ENCODE measurements at regions not wholly inside any gene's neighbourhood (a gene's known extent, or its start where the extent isn't known, plus 50 kb on each side); places are given as distances from the start of the nearest gene placed in this dataset.

DNA sequence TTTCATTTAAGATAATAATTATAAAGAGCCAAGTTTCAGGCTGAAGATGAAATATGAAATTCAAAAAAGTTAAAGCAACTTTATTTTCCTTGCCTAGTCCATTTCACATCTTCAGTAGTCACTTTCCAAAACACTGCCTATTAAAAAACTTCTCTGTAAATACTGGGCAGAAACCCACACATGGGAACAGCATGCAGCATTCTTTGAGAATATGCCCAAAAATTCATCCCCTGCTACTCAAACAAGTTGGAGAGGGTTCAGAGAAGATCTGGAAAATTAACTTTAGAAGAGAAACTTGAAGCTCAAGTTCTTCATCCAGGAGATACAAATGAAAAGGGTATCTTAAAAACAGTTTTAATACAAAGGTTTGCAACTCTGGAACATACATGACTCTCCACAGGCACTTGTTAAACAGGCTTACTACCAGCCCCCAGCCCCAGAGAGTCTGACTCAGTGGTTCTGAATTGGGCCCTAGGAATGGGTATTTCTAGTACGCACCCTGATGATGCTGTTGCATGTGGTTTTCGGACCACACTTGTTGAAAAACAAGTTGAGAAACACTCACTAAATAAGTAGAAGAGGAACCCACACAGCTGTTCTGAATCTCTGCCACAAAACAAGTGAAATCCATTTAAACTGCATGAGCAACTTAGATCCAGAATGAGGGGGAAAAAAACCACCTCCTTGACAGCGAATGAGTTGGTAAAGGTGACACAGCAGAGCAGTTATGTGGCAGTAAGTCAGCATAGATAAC lies 329.1 kb downstream of the SATB2 start:
- Histone ChIP-seq H3K9me3 (no peaks in the 10 kb centered on the region), H3K4me1 (no peaks in the 10 kb centered on the region), H3K36me3 (no peaks in the 10 kb centered on the region), H3K4me3 (no peak overlapping the region), H3K27me3 (no peaks in the 10 kb centered on the region), H3K27ac (no peak overlapping the region)
- ATAC-seq (no peak), DNase-seq (no peak)
- TF ChIP-seq POLR2A (IDR thresholded peaks at IDR 0.05): no peak
- TF ChIP-seq, protein P1, sequence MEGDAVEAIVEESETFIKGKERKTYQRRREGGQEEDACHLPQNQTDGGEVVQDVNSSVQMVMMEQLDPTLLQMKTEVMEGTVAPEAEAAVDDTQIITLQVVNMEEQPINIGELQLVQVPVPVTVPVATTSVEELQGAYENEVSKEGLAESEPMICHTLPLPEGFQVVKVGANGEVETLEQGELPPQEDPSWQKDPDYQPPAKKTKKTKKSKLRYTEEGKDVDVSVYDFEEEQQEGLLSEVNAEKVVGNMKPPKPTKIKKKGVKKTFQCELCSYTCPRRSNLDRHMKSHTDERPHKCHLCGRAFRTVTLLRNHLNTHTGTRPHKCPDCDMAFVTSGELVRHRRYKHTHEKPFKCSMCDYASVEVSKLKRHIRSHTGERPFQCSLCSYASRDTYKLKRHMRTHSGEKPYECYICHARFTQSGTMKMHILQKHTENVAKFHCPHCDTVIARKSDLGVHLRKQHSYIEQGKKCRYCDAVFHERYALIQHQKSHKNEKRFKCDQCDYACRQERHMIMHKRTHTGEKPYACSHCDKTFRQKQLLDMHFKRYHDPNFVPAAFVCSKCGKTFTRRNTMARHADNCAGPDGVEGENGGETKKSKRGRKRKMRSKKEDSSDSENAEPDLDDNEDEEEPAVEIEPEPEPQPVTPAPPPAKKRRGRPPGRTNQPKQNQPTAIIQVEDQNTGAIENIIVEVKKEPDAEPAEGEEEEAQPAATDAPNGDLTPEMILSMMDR (IDR thresholded peaks at IDR 0.05): no peak
- intact Hi-C loops (cut with DNase I): no loop called here
- WGBS (ENCODE audit: insufficient coverage, low coverage, low lambda C conversion rate, missing lambda C conversion rate): 60% methylated on average over 3 of the region's 3 CpGs

DNA sequence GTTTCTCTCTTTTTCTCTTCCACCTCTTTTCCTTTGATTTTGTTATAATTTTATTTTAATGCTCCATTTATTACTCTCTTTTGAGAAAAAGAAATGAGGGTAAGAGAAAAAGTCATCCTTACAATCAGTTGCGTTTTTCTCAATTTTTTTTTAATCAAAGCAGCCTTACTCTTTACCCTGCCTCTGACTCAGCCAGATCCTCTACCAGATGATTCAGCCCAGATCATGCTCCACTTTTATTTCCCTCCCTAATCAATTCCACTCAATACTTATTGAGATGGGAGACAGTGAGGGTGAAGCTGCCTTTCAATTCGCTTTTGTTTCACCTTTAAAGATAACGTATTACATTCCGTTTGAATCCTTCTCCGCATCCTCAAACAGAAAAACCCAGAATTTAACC lies 337.9 kb downstream of the SATB2 start:
- no peak for ATAC-seq
- Histone ChIP-seq H3K27ac (no peak overlapping the region), H3K9me3 (no peaks in the 10 kb centered on the region), H3K4me1 (no peaks in the 10 kb centered on the region), H3K36me3 (no peaks in the 10 kb centered on the region), H3K27me3 (no peaks in the 10 kb centered on the region), H3K4me3 (no peak overlapping the region)
- intact Hi-C loops (cut with DNase I): no loop called here
- WGBS (ENCODE audit: insufficient coverage, low coverage, low lambda C conversion rate, missing lambda C conversion rate): 55% methylated on average over 5 of the region's 5 CpGs
- no peak for DNase-seq
- TF ChIP-seq POLR2A (IDR thresholded peaks at IDR 0.05): no peak
- TF ChIP-seq, protein P1 (IDR thresholded peaks at IDR 0.05): no peak

DNA sequence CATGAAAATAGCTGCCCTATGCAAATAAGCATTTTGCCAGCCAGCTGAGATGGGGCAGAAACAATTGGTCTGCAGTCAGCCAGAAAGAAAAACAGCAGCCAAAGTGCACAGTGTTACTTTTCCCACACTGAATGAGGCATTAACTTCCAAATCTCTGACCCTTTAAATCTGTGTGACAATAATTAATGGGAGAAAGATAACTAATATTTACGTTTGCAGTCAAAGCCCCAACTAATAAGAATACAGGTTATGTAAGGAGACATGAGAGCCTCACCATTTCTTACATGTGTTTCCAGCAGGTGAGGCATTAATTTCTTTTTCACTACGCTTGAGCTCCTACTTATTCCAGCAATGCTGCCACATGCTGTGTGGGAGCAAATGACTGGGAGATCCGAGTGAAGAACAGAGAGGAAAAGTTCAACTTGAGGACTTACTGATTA lies 339.0 kb downstream of the SATB2 start:
- no peaks in the 10 kb centered on the region for H3K27me3 ChIP-seq

DNA sequence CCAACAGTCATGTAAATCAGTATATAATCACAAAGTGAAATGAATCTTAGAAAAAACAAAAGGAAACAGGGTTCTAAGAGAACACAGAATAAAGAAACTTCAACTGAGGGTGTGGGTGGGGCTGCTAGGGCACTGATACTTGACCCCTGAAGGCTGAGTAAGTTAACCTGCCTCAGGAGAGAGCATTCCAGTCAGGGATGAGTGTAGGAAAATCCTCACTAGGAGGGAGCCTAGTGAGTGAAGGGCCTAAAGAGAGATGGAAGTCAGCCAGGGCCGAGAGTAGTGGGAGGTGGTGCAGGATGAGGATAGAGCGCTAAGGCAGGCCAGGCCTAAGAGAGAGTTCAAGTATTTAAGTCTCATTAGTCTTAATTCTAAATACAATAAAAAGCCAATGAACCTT lies 342.6 kb downstream of the SATB2 start:
- no peaks in the 10 kb centered on the region for H3K4me1 ChIP-seq
- H3K4me3 ChIP-seq: no peak overlapping the region
- WGBS (ENCODE audit: insufficient coverage, low coverage, low lambda C conversion rate, missing lambda C conversion rate): 58% methylated on average over 2 of the region's 2 CpGs
- ATAC-seq (no peak), DNase-seq (no peak)
- H3K27me3 ChIP-seq: no peaks in the 10 kb centered on the region
- no peak for TF ChIP-seq POLR2A (IDR thresholded peaks at IDR 0.05)
- TF ChIP-seq, protein P1 (IDR thresholded peaks at IDR 0.05): no peak
- no peaks in the 10 kb centered on the region for H3K9me3 ChIP-seq
- H3K27ac ChIP-seq: no peak overlapping the region
- intact Hi-C loops (cut with DNase I): no loop called here
- no peaks in the 10 kb centered on the region for H3K36me3 ChIP-seq

More for the DNA sequence above, 339.0 kb downstream of the SATB2 start:
- no peak overlapping the region for H3K4me3 ChIP-seq
- no peak overlapping the region for H3K27ac ChIP-seq
- no peaks in the 10 kb centered on the region for H3K9me3 ChIP-seq
- ATAC-seq: no peak
- DNase-seq: no peak
- H3K36me3 ChIP-seq: no peaks in the 10 kb centered on the region
- 38% methylated on average over 3 of the region's 3 CpGs for WGBS (ENCODE audit: insufficient coverage, low coverage, low lambda C conversion rate, missing lambda C conversion rate)
- no peaks in the 10 kb centered on the region for H3K4me1 ChIP-seq
- TF ChIP-seq, protein P1 (IDR thresholded peaks at IDR 0.05): no peak
- no peak for TF ChIP-seq POLR2A (IDR thresholded peaks at IDR 0.05)
- intact Hi-C loops (cut with DNase I): no loop called here
